Ectodermal cell (in vitro differentiated cells): ENCODE measurements at regions not wholly inside any gene's neighbourhood (a gene's known extent, or its start where the extent isn't known, plus 50 kb on each side); places are given as distances from the start of the nearest gene placed in this dataset.

Experiments
- H3K27ac ChIP-seq: 2 replicates; pipeline ENCODE4 v1.7.0; 2013; ENCODE audit warnings: mild to moderate bottlenecking, low read depth, low read length; ENCODE audit not compliant: insufficient read depth, poor library complexity, severe bottlenecking
- H3K27me3 ChIP-seq: 2 replicates; pipeline ENCODE4 v1.7.0; 2013; ENCODE audit warnings: mild to moderate bottlenecking, low read length; ENCODE audit not compliant: insufficient read depth, control insufficient read depth, poor library complexity, severe bottlenecking
- H3K36me3 ChIP-seq: one replicate; pipeline ENCODE4 v1.7.0; 2013; ENCODE audit warnings: low read length; ENCODE audit not compliant: control insufficient read depth, insufficient read depth
- H3K4me1 ChIP-seq: one replicate; pipeline ENCODE4 v1.7.0; 2013; ENCODE audit warnings: low read length; ENCODE audit not compliant: control insufficient read depth, insufficient read depth
- H3K4me3 ChIP-seq: 2 replicates; pipeline ENCODE4 v1.7.0; 2013; ENCODE audit warnings: low read depth, low read length, control low read depth; ENCODE audit not compliant: insufficient read depth
- H3K9me3 ChIP-seq: 2 replicates; pipeline ENCODE4 v1.7.0; 2013; ENCODE audit warnings: mild to moderate bottlenecking, low read length, moderate library complexity; ENCODE audit not compliant: control insufficient read depth
- WGBS, 2 experiments: methylation state at CpG; one replicate each; pipeline ENCODE4 v1.1.7; 2013; ENCODE audit warnings: missing lambda C conversion rate in 2 of 2; 5-methylcytosine and 5-hydroxymethylcytosine counted together

DNA sequence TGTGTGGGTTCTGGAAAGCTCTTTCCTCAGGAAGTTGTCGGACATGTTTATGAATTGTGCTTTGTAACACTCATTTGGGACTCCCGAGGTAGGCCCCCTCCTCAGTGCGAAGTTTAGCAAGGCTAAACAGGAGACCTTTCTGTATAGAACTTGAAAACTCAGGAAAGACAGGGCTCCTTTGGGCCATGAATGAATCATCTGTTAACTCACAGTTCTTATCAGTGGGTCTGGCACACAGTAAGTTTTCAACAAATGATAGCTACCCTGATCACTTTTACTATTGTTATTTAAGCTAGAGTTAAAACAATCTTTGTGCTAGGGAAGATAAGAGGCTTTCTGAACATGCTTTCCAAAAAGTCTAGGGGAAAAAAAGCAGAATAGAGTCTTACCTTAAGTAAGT is 430.5 kb upstream of the ETAA1 start:
- Histone ChIP-seq H3K27me3 (no peaks in the 10 kb centered on the region), H3K36me3 (no peaks in the 10 kb centered on the region), H3K27ac (no peak overlapping the region), H3K4me3 (no peak overlapping the region), H3K4me1 (peaks cover 11% of the 10 kb centered on the region), H3K9me3 (no peaks in the 10 kb centered on the region)
- WGBS, 2 experiments, result 93 to 95% methylated on average over 3 of the region's 3 CpGs

DNA sequence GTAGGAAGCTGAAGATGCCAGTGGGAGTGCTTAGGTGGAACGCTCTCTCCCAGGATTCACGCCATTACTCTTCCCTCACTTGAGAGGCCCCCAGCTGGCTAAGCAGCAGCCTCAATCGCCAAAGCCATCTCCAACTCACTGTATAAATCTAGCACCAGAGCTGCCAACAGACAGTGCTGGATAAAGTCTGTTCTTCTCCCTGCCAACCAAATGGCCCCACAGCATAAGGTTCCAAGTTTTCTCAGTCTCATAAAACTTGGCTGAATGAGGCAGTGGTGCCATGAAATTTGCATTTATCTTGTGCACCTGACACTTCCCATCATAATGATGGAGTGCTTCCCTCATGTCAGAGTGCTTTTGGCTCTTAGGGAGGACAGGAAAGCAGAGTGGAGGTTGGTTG is 428.2 kb upstream of the ETAA1 start:
- 93 to 94% methylated on average over 3 of the region's 3 CpGs for WGBS, 2 experiments
- Histone ChIP-seq H3K36me3 (no peaks in the 10 kb centered on the region), H3K4me3 (no peak overlapping the region), H3K9me3 (no peaks in the 10 kb centered on the region), H3K4me1 (no peaks in the 10 kb centered on the region), H3K27me3 (no peaks in the 10 kb centered on the region), H3K27ac (no peak overlapping the region)

DNA sequence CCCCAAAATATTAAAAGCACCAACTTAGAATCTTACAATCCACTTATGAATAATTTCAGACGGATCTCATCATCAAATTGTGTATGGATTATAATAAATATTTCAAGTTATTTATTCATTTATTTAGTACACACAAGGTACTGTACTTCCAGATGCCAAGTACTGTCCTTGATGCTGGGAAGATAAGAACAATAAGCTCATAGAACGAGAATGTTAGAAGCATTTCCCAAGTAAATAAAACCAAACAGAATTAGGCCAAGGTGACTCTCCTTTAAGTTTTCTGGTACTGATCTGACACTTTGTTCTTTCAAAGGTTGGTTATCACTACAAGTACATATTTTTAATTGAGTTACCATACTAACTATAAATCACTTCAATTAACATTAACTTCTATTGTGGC is 416.1 kb upstream of the ETAA1 start:
- H3K27ac ChIP-seq, result no peak overlapping the region
- H3K4me3 ChIP-seq, result no peak overlapping the region
- H3K4me1 ChIP-seq, result no peaks in the 10 kb centered on the region
- no peaks in the 10 kb centered on the region for H3K36me3 ChIP-seq
- 83 to 96% methylated on average over 1 of the region's 2 CpGs for WGBS, 2 experiments
- no peaks in the 10 kb centered on the region for H3K9me3 ChIP-seq
- no peaks in the 10 kb centered on the region for H3K27me3 ChIP-seq

DNA sequence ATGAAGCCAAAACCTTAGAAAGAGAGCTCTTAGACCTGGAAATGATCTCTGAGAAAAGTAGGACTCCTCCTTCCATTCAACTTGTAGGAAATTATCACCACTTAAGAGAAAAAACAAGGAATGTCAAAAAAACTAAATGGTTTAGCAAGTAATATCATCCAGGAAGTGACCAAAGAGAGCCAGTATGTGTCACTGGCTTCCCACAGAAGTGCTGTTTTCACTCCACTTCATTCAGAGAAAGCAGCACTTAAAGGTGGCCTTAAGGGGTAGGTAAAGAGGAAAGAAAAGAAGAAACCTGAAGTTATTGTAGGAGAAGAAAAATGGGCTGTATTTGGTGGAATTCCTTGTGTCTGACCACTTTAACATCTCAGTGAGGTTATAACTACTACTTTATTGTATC is 414.4 kb upstream of the ETAA1 start:
- H3K36me3 ChIP-seq, result no peaks in the 10 kb centered on the region
- no peak overlapping the region for H3K27ac ChIP-seq
- no peaks in the 10 kb centered on the region for H3K4me1 ChIP-seq
- no peaks in the 10 kb centered on the region for H3K9me3 ChIP-seq
- no peaks in the 10 kb centered on the region for H3K27me3 ChIP-seq
- H3K4me3 ChIP-seq, result no peak overlapping the region

DNA sequence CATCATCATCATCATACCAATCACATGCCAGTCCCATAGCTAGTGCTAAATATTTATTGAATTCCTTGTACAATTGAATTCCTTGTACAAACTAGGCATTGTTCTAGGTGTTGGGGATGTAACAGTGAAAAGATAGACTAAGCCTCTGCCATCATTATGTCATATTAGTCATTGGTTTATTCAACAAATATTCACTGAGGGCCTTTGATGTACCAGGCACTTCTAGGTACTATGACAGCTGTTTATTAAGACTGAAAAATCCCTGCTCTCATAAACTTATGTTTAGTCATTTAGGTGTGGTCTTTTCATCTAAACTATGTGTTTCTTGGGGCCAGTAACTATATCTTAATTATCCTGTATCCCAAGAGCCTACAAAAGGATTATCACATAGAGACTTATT is 412.3 kb upstream of the ETAA1 start:
- H3K4me3 ChIP-seq, result no peak overlapping the region
- no peaks in the 10 kb centered on the region for H3K4me1 ChIP-seq
- no peak overlapping the region for H3K27ac ChIP-seq
- H3K9me3 ChIP-seq, result no peaks in the 10 kb centered on the region
- no peaks in the 10 kb centered on the region for H3K36me3 ChIP-seq
- no peaks in the 10 kb centered on the region for H3K27me3 ChIP-seq

DNA sequence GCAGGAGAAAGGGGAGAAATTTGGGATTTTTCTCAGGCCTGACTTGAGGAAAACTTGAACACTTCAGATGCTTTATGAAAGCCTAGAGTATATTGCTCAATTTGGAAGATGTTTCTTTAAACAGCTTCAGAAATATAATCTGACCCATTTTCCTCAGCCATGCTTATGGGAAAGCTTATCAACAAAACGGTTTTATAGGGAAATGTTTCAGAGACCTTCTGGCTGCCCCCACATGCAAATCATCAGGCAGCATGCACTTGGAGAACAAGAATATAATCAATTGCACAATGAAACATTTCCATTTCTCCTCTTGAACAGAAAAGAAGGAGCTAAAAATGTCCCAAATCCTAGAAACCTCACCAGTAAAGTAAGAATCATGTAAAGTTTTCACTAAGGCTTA is 411.2 kb upstream of the ETAA1 start:
- 83 to 87% methylated on average over 1 of the region's 1 CpG for WGBS, 2 experiments
- no peak overlapping the region for H3K4me3 ChIP-seq
- no peaks in the 10 kb centered on the region for H3K27me3 ChIP-seq
- H3K9me3 ChIP-seq, result no peaks in the 10 kb centered on the region
- no peaks in the 10 kb centered on the region for H3K4me1 ChIP-seq
- no peak overlapping the region for H3K27ac ChIP-seq
- H3K36me3 ChIP-seq, result no peaks in the 10 kb centered on the region

DNA sequence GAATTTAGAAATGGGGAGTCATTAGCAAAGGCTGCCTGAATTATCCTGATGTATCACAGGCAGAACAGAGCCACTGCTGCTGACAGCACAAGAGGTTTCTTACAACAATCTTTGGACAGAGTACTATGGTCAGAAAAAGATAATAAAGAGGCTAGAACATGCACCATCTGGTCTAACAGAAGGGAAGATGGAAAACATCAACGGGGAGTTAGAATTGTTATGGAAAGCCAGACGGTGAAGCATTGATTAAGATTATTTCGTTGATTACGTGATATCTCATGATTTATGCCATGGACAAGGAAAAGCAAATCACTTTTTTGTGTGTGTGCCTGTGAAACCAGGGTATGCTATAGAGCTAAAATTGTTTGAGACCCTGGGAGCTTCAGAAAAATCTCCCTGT is 409.4 kb upstream of the ETAA1 start:
- H3K36me3 ChIP-seq, result no peaks in the 10 kb centered on the region
- no peaks in the 10 kb centered on the region for H3K27me3 ChIP-seq
- H3K4me3 ChIP-seq, result no peak overlapping the region
- no peaks in the 10 kb centered on the region for H3K9me3 ChIP-seq
- H3K27ac ChIP-seq, result no peak overlapping the region
- no peaks in the 10 kb centered on the region for H3K4me1 ChIP-seq
- 93 to 94% methylated on average over 4 of the region's 4 CpGs for WGBS, 2 experiments

DNA sequence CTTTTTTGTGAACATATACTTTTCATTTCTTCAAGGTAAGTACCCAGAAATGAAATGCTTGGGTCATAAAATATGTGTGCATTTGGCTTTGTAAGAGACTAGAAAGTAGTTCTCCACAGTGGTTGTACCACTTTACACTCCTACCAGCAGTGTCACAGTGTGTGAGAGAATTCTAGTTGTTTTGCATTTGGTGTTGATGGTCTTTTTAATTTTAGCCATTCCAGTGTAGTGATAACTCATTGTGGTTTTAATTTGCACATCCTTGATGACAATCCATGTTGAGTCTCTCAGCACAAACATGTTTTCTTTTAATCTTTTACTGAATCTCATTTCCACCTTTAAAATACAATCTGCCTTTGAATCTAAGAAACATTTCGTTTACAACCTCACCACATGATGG is 402.5 kb upstream of the ETAA1 start:
- Histone ChIP-seq H3K27ac (no peak overlapping the region), H3K9me3 (no peaks in the 10 kb centered on the region), H3K36me3 (no peaks in the 10 kb centered on the region), H3K4me1 (no peaks in the 10 kb centered on the region), H3K27me3 (no peaks in the 10 kb centered on the region), H3K4me3 (no peak overlapping the region)
- WGBS, 2 experiments, result 93 to 94% methylated on average over 1 of the region's 1 CpG

DNA sequence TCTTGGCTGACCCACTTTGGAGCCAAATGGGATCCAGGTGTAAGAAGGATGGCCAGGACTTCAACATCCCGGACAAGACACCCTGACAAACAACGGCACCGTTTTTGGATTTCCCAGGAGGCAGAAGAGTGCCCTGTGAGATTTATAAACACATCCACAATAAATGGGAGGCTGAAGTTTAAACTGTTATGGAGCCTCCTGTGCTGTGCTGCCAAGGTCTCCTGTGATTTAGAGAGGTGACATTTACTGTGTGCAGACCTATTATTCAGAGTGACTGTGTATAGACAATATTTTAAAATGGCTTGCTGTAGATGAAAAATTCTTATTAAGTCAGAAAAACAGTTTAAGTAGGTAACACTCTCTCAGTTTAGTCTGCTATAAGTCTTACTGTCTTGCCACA is 401.5 kb upstream of the ETAA1 start:
- no peak overlapping the region for H3K27ac ChIP-seq
- H3K4me3 ChIP-seq, result no peak overlapping the region
- no peaks in the 10 kb centered on the region for H3K36me3 ChIP-seq
- no peaks in the 10 kb centered on the region for H3K4me1 ChIP-seq
- 86 to 100% methylated on average over 3 of the region's 3 CpGs for WGBS, 2 experiments
- no peaks in the 10 kb centered on the region for H3K9me3 ChIP-seq
- no peaks in the 10 kb centered on the region for H3K27me3 ChIP-seq

DNA sequence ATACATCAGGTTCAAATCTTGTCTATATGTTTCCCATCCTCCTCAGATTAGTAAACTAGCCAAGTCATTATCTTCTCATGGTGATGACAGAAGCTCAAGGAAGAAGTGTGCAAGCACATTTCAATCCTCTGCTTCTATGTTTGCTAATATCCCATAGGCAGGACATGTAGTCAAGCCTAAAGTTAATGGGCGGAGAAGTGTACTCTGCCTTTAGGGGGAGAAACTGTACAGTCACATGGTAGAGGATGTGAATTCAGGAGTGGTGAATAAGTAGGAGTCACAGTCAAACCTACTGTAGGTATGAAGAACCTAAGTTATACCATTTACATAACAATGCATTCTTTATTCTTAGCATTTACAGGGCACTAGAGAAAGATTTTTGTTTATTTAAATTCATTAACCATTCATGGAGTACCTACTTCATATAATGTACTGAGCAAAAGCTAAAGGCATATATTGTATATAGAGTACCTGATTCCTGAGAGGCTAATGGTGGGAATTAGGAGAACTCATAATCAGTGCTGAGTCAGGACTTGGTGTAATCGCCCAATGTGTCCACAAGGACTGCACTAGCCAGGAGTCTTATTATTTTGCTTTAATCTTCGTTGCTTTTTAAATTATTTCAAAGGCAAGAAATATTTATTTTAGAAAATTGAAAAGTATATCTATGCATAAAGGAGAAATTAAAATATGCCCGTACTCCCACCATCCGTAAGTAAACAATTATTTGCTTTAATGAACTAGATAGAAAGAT is 394.3 kb upstream of the ETAA1 start:
- Histone ChIP-seq H3K27ac (no peak overlapping the region), H3K9me3 (no peaks in the 10 kb centered on the region), H3K4me3 (no peak overlapping the region), H3K27me3 (no peaks in the 10 kb centered on the region), H3K36me3 (no peaks in the 10 kb centered on the region), H3K4me1 (no peaks in the 10 kb centered on the region)
- WGBS, 2 experiments, result 87 to 96% methylated on average over 3 to 5 of the region's 5 CpGs
